Activated naive CD4-positive, alpha-beta T cell treated with anti-CD3 and anti-CD28 coated beads for 36 hours (primary cell): ENCODE measurements at regions not wholly inside any gene's neighbourhood (a gene's known extent, or its start where the extent isn't known, plus 50 kb on each side); places are given as distances from the start of the nearest gene placed in this dataset.

Source experiments
- CTCF ChIA-PET: fragments of 350-600 bp; sonication (Branson Sonifier 250); formaldehyde crosslinking; loops from one replicate; lab custom pipeline; 2021; ENCODE audit warnings: antibody characterized with exemption; lab: Charles Lee
- DNase-seq: peaks from one replicate; pipeline ENCODE4 v3.0.0-alpha.2; 2020
- H3K27ac Mint-ChIP-seq: one replicate; pipeline ENCODE4 v1.8.0; 2021; ENCODE audit warnings: mild to moderate bottlenecking, mixed read lengths
- H3K27me3 Mint-ChIP-seq: one replicate; pipeline ENCODE4 v1.8.0; 2021; ENCODE audit warnings: low read depth, mixed read lengths
- H3K36me3 Mint-ChIP-seq: one replicate; pipeline ENCODE4 v1.8.0; 2021; ENCODE audit warnings: low read depth, mixed read lengths
- H3K4me1 Mint-ChIP-seq: one replicate; pipeline ENCODE4 v1.8.0; 2021; ENCODE audit warnings: low read depth, mixed read lengths
- H3K4me3 Mint-ChIP-seq: one replicate; pipeline ENCODE4 v1.8.0; 2021; ENCODE audit warnings: mild to moderate bottlenecking, moderate library complexity, mixed read lengths
- H3K9me3 Mint-ChIP-seq: one replicate; pipeline ENCODE4 v1.8.0; 2021; ENCODE audit warnings: mixed read lengths
- intact Hi-C: fragments of 100-400 bp; cut with micrococcal nuclease; formaldehyde crosslinking; loops from one replicate; pipeline ENCODE4 v1.15.1; 2023

- H3K9me3 Mint-ChIP-seq: no peaks in the 10 kb centered on the region
- intact Hi-C loops: no loop called here
- no peak overlapping the region for H3K27ac Mint-ChIP-seq
- H3K36me3 Mint-ChIP-seq: no peaks in the 10 kb centered on the region
- peaks cover 4% of the 10 kb centered on the region for H3K27me3 Mint-ChIP-seq
- CTCF ChIA-PET: no interaction called here
- DNase-seq: no peak
- no peak overlapping the region for H3K4me3 Mint-ChIP-seq
- H3K4me1 Mint-ChIP-seq: no peaks in the 10 kb centered on the region
Measured at GRCh38 chr2:189951791-189952535, 110.6 kb downstream of the MSTN start.

GRCh38 chr2:189943009-189943408 lies 119.5 kb downstream of the MSTN start:
- no peaks in the 10 kb centered on the region for H3K27me3 Mint-ChIP-seq
- no peak overlapping the region for H3K4me3 Mint-ChIP-seq
- no peaks in the 10 kb centered on the region for H3K4me1 Mint-ChIP-seq
- no peak overlapping the region for H3K27ac Mint-ChIP-seq
- CTCF ChIA-PET: no interaction called here
- peaks cover 26% of the 10 kb centered on the region for H3K9me3 Mint-ChIP-seq
- no peaks in the 10 kb centered on the region for H3K36me3 Mint-ChIP-seq
- intact Hi-C loops: no loop called here
- no peak for DNase-seq

- no peak for DNase-seq
- intact Hi-C loops: no loop called here
- Mint-ChIP-seq H3K4me1 (no peaks in the 10 kb centered on the region), H3K36me3 (no peaks in the 10 kb centered on the region), H3K27ac (no peak overlapping the region), H3K9me3 (peaks cover 26% of the 10 kb centered on the region), H3K4me3 (no peak overlapping the region), H3K27me3 (no peaks in the 10 kb centered on the region)
- CTCF ChIA-PET: no interaction called here
Measured at GRCh38 chr2:189940913-189941312, 121.6 kb downstream of the MSTN start.

- CTCF ChIA-PET: no interaction called here
- Mint-ChIP-seq H3K9me3 (peaks cover 20% of the 10 kb centered on the region), H3K36me3 (no peaks in the 10 kb centered on the region)
Measured at GRCh38 chr2:189937691-189938090, 124.8 kb downstream of the MSTN start.

GRCh38 chr2:189933911-189934399 lies 128.6 kb downstream of the MSTN start:
- Mint-ChIP-seq H3K9me3 (peaks cover 1% of the 10 kb centered on the region), H3K4me1 (no peaks in the 10 kb centered on the region)
- CTCF ChIA-PET: no interaction called here

More at GRCh38 chr2:189937691-189938090, 124.8 kb downstream of the MSTN start:
- no peak overlapping the region for H3K4me3 Mint-ChIP-seq
- no peak overlapping the region for H3K27ac Mint-ChIP-seq
- no peak for DNase-seq
- intact Hi-C loops: no loop called here
- no peaks in the 10 kb centered on the region for H3K27me3 Mint-ChIP-seq
- H3K4me1 Mint-ChIP-seq: no peaks in the 10 kb centered on the region

GRCh38 chr2:189933041-189933440 lies 129.5 kb downstream of the MSTN start:
- Mint-ChIP-seq H3K27ac (no peak overlapping the region), H3K36me3 (no peaks in the 10 kb centered on the region), H3K4me3 (no peak overlapping the region), H3K9me3 (no peaks in the 10 kb centered on the region), H3K4me1 (no peaks in the 10 kb centered on the region), H3K27me3 (peaks cover 5% of the 10 kb centered on the region)
- no peak for DNase-seq
- intact Hi-C loops: no loop called here
- CTCF ChIA-PET: no interaction called here

More at GRCh38 chr2:189933911-189934399, 128.6 kb downstream of the MSTN start:
- no peak overlapping the region for H3K27ac Mint-ChIP-seq
- H3K36me3 Mint-ChIP-seq: no peaks in the 10 kb centered on the region
- no peak for DNase-seq
- H3K27me3 Mint-ChIP-seq: peaks cover 5% of the 10 kb centered on the region
- H3K4me3 Mint-ChIP-seq: no peak overlapping the region
- intact Hi-C loops: no loop called here

GRCh38 chr2:189927823-189928222 lies 134.7 kb downstream of the MSTN start:
- H3K36me3 Mint-ChIP-seq: no peaks in the 10 kb centered on the region
- H3K4me1 Mint-ChIP-seq: no peaks in the 10 kb centered on the region

More at GRCh38 chr2:189927823-189928222, 134.7 kb downstream of the MSTN start:
- no peak overlapping the region for H3K27ac Mint-ChIP-seq
- CTCF ChIA-PET: no interaction called here
- H3K4me3 Mint-ChIP-seq: no peak overlapping the region
- H3K9me3 Mint-ChIP-seq: peaks cover 2% of the 10 kb centered on the region
- DNase-seq: no peak
- peaks cover 5% of the 10 kb centered on the region for H3K27me3 Mint-ChIP-seq
- intact Hi-C loops: no loop called here
